ENCODE measurements at regions not wholly inside any gene's neighbourhood (a gene's known extent, or its start where the extent isn't known, plus 50 kb on each side); places are given as distances from the start of the nearest gene placed in this dataset.
A peak's percentile ranks its signal among the peaks of the same experiment; 100 is the strongest.

DNA sequence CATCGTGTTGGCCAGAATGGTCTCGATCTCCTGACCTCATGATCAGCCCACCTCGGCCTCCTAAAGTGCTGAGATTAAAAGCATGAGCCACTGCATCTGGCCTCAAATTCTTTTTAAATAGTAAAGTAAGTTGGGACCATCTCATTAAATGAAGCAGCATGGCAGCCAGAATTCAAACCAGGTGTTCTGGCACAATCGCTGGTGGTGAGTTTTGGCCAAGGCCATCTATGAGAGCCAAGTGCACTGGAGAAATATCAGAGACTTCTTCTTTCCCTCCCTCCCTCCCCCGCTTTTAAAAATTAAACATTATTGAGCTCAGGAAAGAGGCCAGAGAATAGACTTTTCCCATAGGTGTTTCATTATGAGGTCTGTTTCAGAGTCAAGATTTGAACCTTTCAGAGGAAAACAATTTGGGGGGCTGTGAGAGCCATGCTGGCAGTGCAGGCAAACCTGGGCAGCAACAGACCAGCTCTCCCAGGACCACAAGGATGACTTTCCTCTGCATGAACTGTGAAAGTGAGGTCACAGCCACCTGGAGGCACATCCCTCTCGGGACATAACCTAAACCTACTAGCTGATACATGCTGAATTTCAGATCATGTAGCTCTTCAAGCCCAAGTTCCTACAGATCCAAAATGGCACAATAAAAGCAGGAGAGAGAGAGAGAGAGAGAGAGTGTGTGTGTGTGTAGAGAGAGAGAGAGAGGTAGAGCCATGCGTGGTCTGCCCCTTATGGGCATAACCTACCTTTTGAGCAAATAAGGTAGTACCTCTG is 94.6 kb upstream of the DMRT1 start:
- Histone ChIP-seq H3K4me3 (replicated peaks in 1 of 3; ENCODE audit: insufficient read depth in 1 of 3, low read depth in 2 of 3, low read length in 3 of 3) (no peak overlapping the region), H3K4me2 (ENCODE audit: low read depth, low read length) (no peak overlapping the region), H4K20me1 (ENCODE audit: insufficient read depth, low read length) (peaks cover 5% of the 10 kb centered on the region; the same call in 1 of the 2 replicates), H3K9me3 (ENCODE audit: low read length) (no peaks in the 10 kb centered on the region), H3K36me3 (replicated peaks in 1 of 2; ENCODE audit: control insufficient read depth in 1 of 2, insufficient read depth in 2 of 2, low read length in 2 of 2) (peaks cover 36 to 58% of the 10 kb centered on the region in 2 experiments), H3K4me1 (ENCODE audit: insufficient read depth, low read length) (peaks cover 35% of the 10 kb centered on the region), H2AFZ (ENCODE audit: low read length) (no peak overlapping the region), H3K27me3 (ENCODE audit: control insufficient read depth in 1 of 2, insufficient read depth in 2 of 2, low read length in 2 of 2) (no peaks in the 10 kb centered on the region), H3K79me2 (ENCODE audit: insufficient read depth, low read length) (no peaks in the 10 kb centered on the region), H3K27ac (ENCODE audit: extremely low read length, insufficient read depth, low read length) (no peak overlapping the region), H3K9ac (ENCODE audit: insufficient read depth, low read depth, low read length) (no peak overlapping the region)
- POLR2A ChIA-PET: interaction anchor here (1.0 to 1.2 kb wide), 3 partner anchors 9 to 69 kb away, joined by 3 to 4 read pairs (median 3); no protein-coding TSS in a partner anchor
- in situ Hi-C loops (cut with HindIII; ENCODE audit: extremely low pct_ligation_motif_present, low pct_unique_long_range_greater_than_20kb) (no loop called here), intact Hi-C loops (cut with micrococcal nuclease; ENCODE audit: unreplicated experiment) (no loop called here)
- BruUV-seq (replicated peaks): no TSS peak
- DNase-seq (ENCODE audit: low spot score): no peak
- no peak for FAIRE-seq
- CTCF ChIA-PET (ENCODE audit: low intra/inter-chr PET ratio, low total read pairs): no interaction called here
- TF ChIP-seq PAF1 (CRISPR knock-in tag; IDR thresholded peaks at IDR 0.05): peak; percentile 48; the same call in 1 of the 2 replicates
- peak; percentile 36 for TF ChIP-seq RBM22 (optimal IDR thresholded peaks at IDR 0.05; ENCODE audit: low read length)
- TF ChIP-seq RBFOX2 (IDR thresholded peaks at IDR 0.05; ENCODE audit: low read depth, low read length): 0 out of 2 replicates have a peak, but pooled peaks have one; percentile 3
- no peak for TF ChIP-seq ASH2L (IDR thresholded peaks at IDR 0.05; ENCODE audit: insufficient read length, low read depth, low read length)
- TF ChIP-seq POLR2AphosphoS5 (IDR thresholded peaks at IDR 0.05; ENCODE audit: low read depth, low read length): peak; percentile 35; the same call in 1 of the 2 replicates
- TF ChIP-seq CEBPG (CRISPR knock-in tag; IDR thresholded peaks at IDR 0.05): no peak
- 0 out of 2 replicates have a peak, but pooled peaks have one; percentile 37 for TF ChIP-seq POLR2G (IDR thresholded peaks at IDR 0.05; ENCODE audit: low read depth, low read length)
- WGBS (ENCODE audit: low lambda C conversion rate): 97% methylated on average over 7 of the region's 7 CpGs
- no peak for ATAC-seq

DNA sequence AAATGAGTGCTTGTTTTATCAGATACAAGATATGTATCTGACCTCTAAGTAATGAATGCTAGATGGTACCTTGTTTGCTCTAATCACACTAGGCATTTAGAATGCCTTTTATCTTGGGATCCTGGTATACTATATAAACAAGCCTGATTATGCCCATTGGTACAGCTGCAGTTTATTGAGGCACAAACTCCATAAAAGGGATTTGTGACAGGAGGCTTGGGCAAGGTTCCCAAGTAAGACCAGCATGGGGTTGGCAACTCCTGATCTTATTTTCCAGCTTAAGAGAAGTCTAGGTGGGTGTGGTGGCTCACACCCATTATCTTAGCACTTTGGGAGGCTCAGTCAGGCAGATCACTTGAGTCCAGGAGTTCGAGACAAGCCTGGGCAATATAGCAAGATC is 93.9 kb upstream of the DMRT1 start:
- ATAC-seq (no peak), FAIRE-seq (no peak), DNase-seq (ENCODE audit: low spot score) (no peak)
- no peak overlapping the region for H3K27ac ChIP-seq (ENCODE audit: extremely low read length, insufficient read depth, low read length)
- H3K4me3 ChIP-seq (replicated peaks in 1 of 3; ENCODE audit: insufficient read depth in 1 of 3, low read depth in 2 of 3, low read length in 3 of 3): no peak overlapping the region
- BruUV-seq (replicated peaks): no TSS peak
- H3K9me3 ChIP-seq (ENCODE audit: low read length): no peaks in the 10 kb centered on the region
- no peaks in the 10 kb centered on the region for H3K27me3 ChIP-seq (ENCODE audit: control insufficient read depth in 1 of 2, insufficient read depth in 2 of 2, low read length in 2 of 2)
- intact Hi-C loops (cut with micrococcal nuclease; ENCODE audit: unreplicated experiment) (no loop called here), in situ Hi-C loops (cut with HindIII; ENCODE audit: extremely low pct_ligation_motif_present, low pct_unique_long_range_greater_than_20kb) (no loop called here)
- peaks cover 28 to 51% of the 10 kb centered on the region in 2 experiments for H3K36me3 ChIP-seq (replicated peaks in 1 of 2; ENCODE audit: control insufficient read depth in 1 of 2, insufficient read depth in 2 of 2, low read length in 2 of 2)
- 100% methylated on average over 1 of the region's 1 CpG for WGBS (ENCODE audit: low lambda C conversion rate)
- H3K9ac ChIP-seq (ENCODE audit: insufficient read depth, low read depth, low read length): no peak overlapping the region
- H3K4me1 ChIP-seq (ENCODE audit: insufficient read depth, low read length): peaks cover 28% of the 10 kb centered on the region
- H4K20me1 ChIP-seq (ENCODE audit: insufficient read depth, low read length): peaks cover 5% of the 10 kb centered on the region; the same call in 1 of the 2 replicates
- H3K4me2 ChIP-seq (ENCODE audit: low read depth, low read length): no peak overlapping the region
- POLR2A ChIA-PET: interaction anchor here (1.0 to 1.2 kb wide), 2 partner anchors 8 to 63 kb away, joined by 3 to 4 read pairs; no protein-coding TSS in a partner anchor
- H3K79me2 ChIP-seq (ENCODE audit: insufficient read depth, low read length): no peaks in the 10 kb centered on the region
- H2AFZ ChIP-seq (ENCODE audit: low read length): no peak overlapping the region
- TF ChIP-seq PAF1 (CRISPR knock-in tag; IDR thresholded peaks at IDR 0.05) (peak; percentile 70; the same call in 1 of the 2 replicates), SP140L (CRISPR knock-in tag; IDR thresholded peaks at IDR 0.05; ENCODE audit: borderline replicate concordance) (no peak)
- CTCF ChIA-PET (ENCODE audit: low intra/inter-chr PET ratio, low total read pairs): no interaction called here

Measured in HepG2 (cell line).